ENCODE measurements at regions not wholly inside any gene's neighbourhood (a gene's known extent, or its start where the extent isn't known, plus 50 kb on each side); places are given as distances from the start of the nearest gene placed in this dataset.

GRCh38 chr14:100430571-100430970 lies 107.4 kb downstream of the SLC25A47 start:
- WGBS, 2 experiments (ENCODE audit: extremely low coverage in 1 of 2, insufficient coverage in 1 of 2, insufficient read length in 1 of 2, insufficient replicate concordance in 2 of 2, low coverage in 1 of 2, low lambda C conversion rate in 2 of 2, missing lambda C conversion rate in 1 of 2), result 90% methylated on average over 11 of the region's 11 CpGs; no CpG with 5 or more reads in 1 of the 2 experiments

More at GRCh38 chr14:100430571-100430970, 107.4 kb downstream of the SLC25A47 start:
- Histone ChIP-seq H3K4me1 (replicated peaks in 1 of 4; ENCODE audit: control insufficient read depth in 3 of 4, insufficient read depth in 4 of 4, low read length in 3 of 4) (peaks cover 0 to 2% (median 1%) of the 10 kb centered on the region in 4 experiments; a peak in 3 of 7 replicates), H2BK120ac (replicated peaks; ENCODE audit: low read depth, low read length) (no peak overlapping the region), H2AK5ac (ENCODE audit: low read depth, low read length) (no peak overlapping the region), H2BK15ac (ENCODE audit: low read length) (no peak overlapping the region), H4K20me1 (replicated peaks in 1 of 2; ENCODE audit: control insufficient read depth in 1 of 2, insufficient read depth in 2 of 2, low read length in 2 of 2) (peaks cover 0 to 3% of the 10 kb centered on the region in 2 experiments), H2BK20ac (ENCODE audit: low read length) (no peak overlapping the region), H3K36me3 (ENCODE audit: control insufficient read depth in 2 of 4, insufficient read depth in 4 of 4, low read length in 3 of 4) (no peaks in the 10 kb centered on the region), H4K5ac (ENCODE audit: insufficient read length, low read depth, low read length) (no peak overlapping the region), H2BK5ac (ENCODE audit: low read depth, low read length) (no peak overlapping the region), H3K23me2 (ENCODE audit: low read depth, low read length) (no peaks in the 10 kb centered on the region), H3K27me3 (replicated peaks in 1 of 4; ENCODE audit: control insufficient read depth in 3 of 4, extremely low read depth in 1 of 4, insufficient read depth in 3 of 4, low read length in 3 of 4) (no peaks in the 10 kb centered on the region), H3K56ac (replicated peaks; ENCODE audit: insufficient read length, low read depth, low read length) (no peak overlapping the region), H2BK12ac (ENCODE audit: low read depth, low read length) (no peak overlapping the region), H3K79me2 (ENCODE audit: control insufficient read depth in 1 of 2, insufficient read depth in 2 of 2, low read length in 2 of 2) (no peaks in the 10 kb centered on the region), H3K23ac (ENCODE audit: insufficient read length) (no peak overlapping the region), H3K18ac (ENCODE audit: extremely low read depth, low read length) (no peak overlapping the region), H3K14ac (ENCODE audit: insufficient read length) (no peak overlapping the region), H4K91ac (replicated peaks; ENCODE audit: insufficient read length, low read length) (no peak overlapping the region), H3K9me3 (ENCODE audit: insufficient read depth in 2 of 2, low read depth in 1 of 2, low read length in 1 of 2) (no peaks in the 10 kb centered on the region), H3K9ac (replicated peaks in 1 of 4; ENCODE audit: extremely low read depth in 1 of 4, low read depth in 3 of 4, low read length in 3 of 4) (no peak overlapping the region; a peak in 1 of 7 replicates), H2AFZ (ENCODE audit: low read length) (no peak overlapping the region), H3K27ac (ENCODE audit: low read depth, low read length) (no peak overlapping the region), H3K4ac (replicated peaks; ENCODE audit: insufficient read length, low read depth, low read length) (no peak overlapping the region), H3K79me1 (ENCODE audit: low read depth, low read length) (no peaks in the 10 kb centered on the region; the same call in 1 of the 2 replicates), H4K8ac (ENCODE audit: extremely low read depth, insufficient read depth, low read length) (no peak overlapping the region), H3K4me2 (ENCODE audit: insufficient read depth in 1 of 2, low read depth in 2 of 2, low read length in 2 of 2) (no peak overlapping the region), H3K4me3 (ENCODE audit: extremely low read depth in 1 of 4, insufficient read depth in 2 of 4, low read depth in 3 of 4, low read length in 4 of 4) (no peak overlapping the region)
- CTCF ChIA-PET (ENCODE audit: partially characterized antibody), result interaction anchor here (0.7 to 2.1 kb wide), 3 partner anchors 10 to 40 kb away, joined by 3 to 8 read pairs (median 4); no protein-coding TSS in a partner anchor
- FAIRE-seq (no peak), DNase-seq (ENCODE audit: low read depth in 1 of 2, low spot score in 2 of 2) (no peak)
- TF ChIP-seq RAD21 (IDR thresholded peaks at IDR 0.05 in 1 of 2, conservative IDR thresholded peaks at IDR 0.05 in 1 of 2; ENCODE audit: low read depth in 2 of 2, low read length in 2 of 2), result no peak
- no peak for TF ChIP-seq POU5F1 (IDR thresholded peaks at IDR 0.05; ENCODE audit: low read depth, low read length)
- no peak for TF ChIP-seq RBBP5 (IDR thresholded peaks at IDR 0.05; ENCODE audit: borderline replicate concordance, low read depth, low read length)
- TF ChIP-seq BRCA1 (IDR thresholded peaks at IDR 0.05; ENCODE audit: low read depth, low read length), result no peak
- POLR2A ChIA-PET (ENCODE audit: partially characterized antibody), result interaction anchor here (1.5 kb wide), 1 partner anchor 10 kb away, joined by 5 read pairs; no protein-coding TSS in a partner anchor

All from H1 (cell line).